Neutrophil (primary cell): ENCODE measurements at regions not wholly inside any gene's neighbourhood (a gene's known extent, or its start where the extent isn't known, plus 50 kb on each side); places are given as distances from the start of the nearest gene placed in this dataset.

ENCODE experiments used
- H3K27ac ChIP-seq: fragments of 200-600 bp; sonication (generic); 2 replicates; pipeline ENCODE4 v1.5.1; 2016; ENCODE audit warnings: mild to moderate bottlenecking, moderate library complexity
- H3K27me3 ChIP-seq: fragments of 200-600 bp; sonication (generic); 2 replicates; pipeline ENCODE4 v1.6.0; 2016; ENCODE audit warnings: mild to moderate bottlenecking
- H3K36me3 ChIP-seq: fragments of 200-600 bp; sonication (generic); 2 replicates; pipeline ENCODE4 v1.5.1; 2017
- H3K4me1 ChIP-seq, 2 experiments: fragments of 200-600 bp in 1 of 2; sonication (generic) in 1 of 2; 1 replicate in 1 of 2; 2 replicates in 1 of 2; pipeline versions ENCODE4 v1.5.1 to v1.6.1; 2013 to 2016; ENCODE audit warnings: low read depth in 1 of 2, low read length in 1 of 2, mild to moderate bottlenecking in 1 of 2, moderate library complexity in 1 of 2; ENCODE audit not compliant: control insufficient read depth in 1 of 2, insufficient read depth in 1 of 2
- H3K4me3 ChIP-seq, 2 experiments: fragments of 200-600 bp in 1 of 2; sonication (generic) in 1 of 2; 1 replicate in 1 of 2; 2 replicates in 1 of 2; pipeline ENCODE4 v1.5.1; 2013 to 2016; ENCODE audit warnings: low read depth in 1 of 2, low read length in 1 of 2, mild to moderate bottlenecking in 1 of 2, moderate library complexity in 1 of 2
- H3K9me3 ChIP-seq: fragments of 200-600 bp; sonication (generic); 2 replicates; pipeline ENCODE4 v1.5.1; 2016
- CTCF ChIP-seq: fragments of 200-600 bp; sonication (generic); IDR thresholded peaks from 2 replicates; pipeline ENCODE4 v1.5.1; 2016; ENCODE audit warnings: antibody characterized with exemption

- Histone ChIP-seq H3K27me3 (no peaks in the 10 kb centered on the region), H3K9me3 (no peaks in the 10 kb centered on the region), H3K27ac (no peak overlapping the region), H3K36me3 (no peaks in the 10 kb centered on the region), H3K4me1 (no peaks in the 10 kb centered on the region), H3K4me3 (no peak overlapping the region)
- TF ChIP-seq CTCF: no peak
These were observed 243.2 kb downstream of the HTR7 start for GRCh38 chr10:90614631-90615030.

- Histone ChIP-seq H3K9me3 (no peaks in the 10 kb centered on the region), H3K27ac (no peak overlapping the region), H3K4me1 (no peaks in the 10 kb centered on the region), H3K4me3 (no peak overlapping the region), H3K36me3 (no peaks in the 10 kb centered on the region), H3K27me3 (no peaks in the 10 kb centered on the region)
- TF ChIP-seq CTCF: no peak
These were observed 236.3 kb downstream of the HTR7 start for GRCh38 chr10:90621577-90621976.

GRCh38 chr10:90635111-90635765 is 222.6 kb downstream of the HTR7 start:
- H3K36me3 ChIP-seq: no peaks in the 10 kb centered on the region

GRCh38 chr10:90640756-90641155 is 217.1 kb downstream of the HTR7 start:
- Histone ChIP-seq H3K36me3 (no peaks in the 10 kb centered on the region), H3K27ac (no peak overlapping the region)

More at GRCh38 chr10:90635111-90635765, 222.6 kb downstream of the HTR7 start:
- Histone ChIP-seq H3K4me3 (no peak overlapping the region), H3K9me3 (no peaks in the 10 kb centered on the region), H3K27ac (no peak overlapping the region), H3K4me1 (no peaks in the 10 kb centered on the region), H3K27me3 (no peaks in the 10 kb centered on the region)
- TF ChIP-seq CTCF: no peak

GRCh38 chr10:90641731-90642130 is 216.1 kb downstream of the HTR7 start:
- Histone ChIP-seq H3K36me3 (no peaks in the 10 kb centered on the region), H3K4me1 (no peaks in the 10 kb centered on the region), H3K4me3 (no peak overlapping the region), H3K27ac (no peak overlapping the region), H3K27me3 (no peaks in the 10 kb centered on the region), H3K9me3 (no peaks in the 10 kb centered on the region)
- no peak for TF ChIP-seq CTCF

More at GRCh38 chr10:90640756-90641155, 217.1 kb downstream of the HTR7 start:
- no peak for TF ChIP-seq CTCF
- Histone ChIP-seq H3K27me3 (no peaks in the 10 kb centered on the region), H3K4me3 (no peak overlapping the region), H3K9me3 (no peaks in the 10 kb centered on the region), H3K4me1 (no peaks in the 10 kb centered on the region)
